Natural killer cell (primary cell): ENCODE measurements at regions not wholly inside any gene's neighbourhood (a gene's known extent, or its start where the extent isn't known, plus 50 kb on each side); places are given as distances from the start of the nearest gene placed in this dataset.

Experiments
- ATAC-seq, 3 donors: fragments of 150-1000 bp in 2 of 3; fragments of 200-7000 bp in 1 of 3; cut with Tn5 transposase; 1 replicate in 1 of 3; 2 replicates in 2 of 3; pipeline ENCODE4 v1.10.0; 2021; ENCODE audit warnings: mild to moderate bottlenecking in 2 of 3, moderate library complexity in 2 of 3
- DNase-seq, 2 donors: peaks; one replicate each; pipeline versions ENCODE4 v3.0.0 to v3.0.0-alpha.2; 2013 to 2021; ENCODE audit warnings: mixed read lengths in 1 of 2
- H3K27ac ChIP-seq: one replicate; pipeline ENCODE4 v1.5.1; 2013; ENCODE audit warnings: mild to moderate bottlenecking, low read length
- H3K27me3 ChIP-seq: one replicate; pipeline ENCODE4 v1.6.1; 2013; ENCODE audit warnings: low read length; ENCODE audit not compliant: control insufficient read depth, insufficient read depth
- H3K36me3 ChIP-seq: one replicate; pipeline ENCODE4 v1.6.1; 2013; ENCODE audit warnings: low read length; ENCODE audit not compliant: control insufficient read depth, insufficient read depth
- H3K4me1 ChIP-seq: one replicate; pipeline ENCODE4 v1.6.1; 2013; ENCODE audit warnings: low read length; ENCODE audit not compliant: control insufficient read depth, insufficient read depth
- H3K4me3 ChIP-seq: one replicate; pipeline ENCODE4 v1.5.1; 2013; ENCODE audit warnings: low read length
- H3K9me3 ChIP-seq: one replicate; pipeline ENCODE4 v1.6.1; 2013; ENCODE audit warnings: low read length; ENCODE audit not compliant: control insufficient read depth, insufficient read depth
- H3K27ac Mint-ChIP-seq, 2 donors: one replicate each; pipeline ENCODE4 v1.8.0; 2022; ENCODE audit warnings: mild to moderate bottlenecking in 2 of 2, mixed read lengths in 2 of 2, moderate library complexity in 1 of 2
- H3K27me3 Mint-ChIP-seq, 2 donors: one replicate each; pipeline ENCODE4 v1.8.0; 2022; ENCODE audit warnings: low read depth in 2 of 2, mixed read lengths in 2 of 2
- H3K36me3 Mint-ChIP-seq: one replicate; pipeline ENCODE4 v1.8.0; 2022; ENCODE audit warnings: mixed read lengths
- H3K4me1 Mint-ChIP-seq, 2 donors: one replicate each; pipeline ENCODE4 v1.8.0; 2022; ENCODE audit warnings: mixed read lengths in 2 of 2
- H3K4me3 Mint-ChIP-seq: one replicate; pipeline ENCODE4 v1.8.0; 2022; ENCODE audit warnings: mild to moderate bottlenecking, moderate library complexity, mixed read lengths
- H3K9me3 Mint-ChIP-seq, 2 donors: one replicate each; pipeline ENCODE4 v1.8.0; 2022; ENCODE audit warnings: mixed read lengths in 2 of 2
- WGBS: methylation state at CpG from one replicate; pipeline ENCODE4 v1.1.7; 2013; ENCODE audit warnings: missing lambda C conversion rate; ENCODE audit not compliant: insufficient coverage; 5-methylcytosine and 5-hydroxymethylcytosine counted together
- intact Hi-C: fragments of 100-400 bp; cut with micrococcal nuclease; formaldehyde crosslinking; loops from one replicate; pipeline ENCODE4 v1.14.2; 2022
- TF ChIP-seq, protein P1 (sequence below): fragments of 200-600 bp; IDR thresholded peaks from one replicate; pipeline ENCODE4 v1.8.0; 2022; ENCODE audit warnings: antibody characterized with exemption

DNA sequence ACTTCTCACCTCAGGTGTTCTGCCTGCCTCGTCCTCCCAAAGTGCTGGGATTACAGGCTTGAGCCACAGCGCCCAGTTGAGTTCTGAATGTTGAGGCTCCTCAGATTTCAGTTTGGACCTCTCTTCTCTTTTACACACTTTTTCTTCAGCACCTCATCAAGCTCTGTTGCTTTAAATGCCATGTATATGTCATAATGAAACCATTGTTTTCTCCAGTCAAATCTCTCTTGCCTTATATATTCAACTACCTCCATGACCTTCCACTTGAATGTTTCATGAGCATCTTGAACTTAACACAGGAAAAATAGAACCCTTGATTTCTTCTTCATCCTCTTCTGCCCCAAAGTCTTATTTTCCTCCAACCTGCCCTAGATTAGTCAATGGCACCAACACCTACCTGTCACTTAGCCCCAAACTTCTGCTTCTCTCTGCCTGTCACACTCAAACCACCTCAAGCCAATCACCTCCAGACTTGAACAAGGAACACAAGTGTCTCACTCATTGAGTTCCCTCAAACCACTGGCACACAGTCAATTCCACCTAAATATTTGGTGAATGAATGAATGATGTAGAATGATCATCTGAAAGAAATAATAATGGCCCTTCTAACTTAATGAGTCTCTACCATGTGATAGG, 161.0 kb upstream of the SGK1 start:
- H3K27ac Mint-ChIP-seq: no peak overlapping the region
- no peaks in the 10 kb centered on the region for H3K27me3 ChIP-seq
- no peaks in the 10 kb centered on the region for H3K9me3 Mint-ChIP-seq
- H3K27ac ChIP-seq: no peak overlapping the region
- H3K4me3 Mint-ChIP-seq: no peak overlapping the region
- H3K9me3 ChIP-seq: no peaks in the 10 kb centered on the region
- H3K36me3 Mint-ChIP-seq: no peaks in the 10 kb centered on the region
- H3K4me3 ChIP-seq: no peak overlapping the region
- WGBS: 98% methylated on average over 2 of the region's 2 CpGs
- no peaks in the 10 kb centered on the region for H3K36me3 ChIP-seq
- DNase-seq (no peak), ATAC-seq (no peak)
- TF ChIP-seq, protein P1, sequence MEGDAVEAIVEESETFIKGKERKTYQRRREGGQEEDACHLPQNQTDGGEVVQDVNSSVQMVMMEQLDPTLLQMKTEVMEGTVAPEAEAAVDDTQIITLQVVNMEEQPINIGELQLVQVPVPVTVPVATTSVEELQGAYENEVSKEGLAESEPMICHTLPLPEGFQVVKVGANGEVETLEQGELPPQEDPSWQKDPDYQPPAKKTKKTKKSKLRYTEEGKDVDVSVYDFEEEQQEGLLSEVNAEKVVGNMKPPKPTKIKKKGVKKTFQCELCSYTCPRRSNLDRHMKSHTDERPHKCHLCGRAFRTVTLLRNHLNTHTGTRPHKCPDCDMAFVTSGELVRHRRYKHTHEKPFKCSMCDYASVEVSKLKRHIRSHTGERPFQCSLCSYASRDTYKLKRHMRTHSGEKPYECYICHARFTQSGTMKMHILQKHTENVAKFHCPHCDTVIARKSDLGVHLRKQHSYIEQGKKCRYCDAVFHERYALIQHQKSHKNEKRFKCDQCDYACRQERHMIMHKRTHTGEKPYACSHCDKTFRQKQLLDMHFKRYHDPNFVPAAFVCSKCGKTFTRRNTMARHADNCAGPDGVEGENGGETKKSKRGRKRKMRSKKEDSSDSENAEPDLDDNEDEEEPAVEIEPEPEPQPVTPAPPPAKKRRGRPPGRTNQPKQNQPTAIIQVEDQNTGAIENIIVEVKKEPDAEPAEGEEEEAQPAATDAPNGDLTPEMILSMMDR: no peak
- peaks cover 0 to 2% of the 10 kb centered on the region in 2 donors for H3K27me3 Mint-ChIP-seq
- no peaks in the 10 kb centered on the region for H3K4me1 Mint-ChIP-seq
- no peaks in the 10 kb centered on the region for H3K4me1 ChIP-seq
- intact Hi-C loops: no loop called here

DNA sequence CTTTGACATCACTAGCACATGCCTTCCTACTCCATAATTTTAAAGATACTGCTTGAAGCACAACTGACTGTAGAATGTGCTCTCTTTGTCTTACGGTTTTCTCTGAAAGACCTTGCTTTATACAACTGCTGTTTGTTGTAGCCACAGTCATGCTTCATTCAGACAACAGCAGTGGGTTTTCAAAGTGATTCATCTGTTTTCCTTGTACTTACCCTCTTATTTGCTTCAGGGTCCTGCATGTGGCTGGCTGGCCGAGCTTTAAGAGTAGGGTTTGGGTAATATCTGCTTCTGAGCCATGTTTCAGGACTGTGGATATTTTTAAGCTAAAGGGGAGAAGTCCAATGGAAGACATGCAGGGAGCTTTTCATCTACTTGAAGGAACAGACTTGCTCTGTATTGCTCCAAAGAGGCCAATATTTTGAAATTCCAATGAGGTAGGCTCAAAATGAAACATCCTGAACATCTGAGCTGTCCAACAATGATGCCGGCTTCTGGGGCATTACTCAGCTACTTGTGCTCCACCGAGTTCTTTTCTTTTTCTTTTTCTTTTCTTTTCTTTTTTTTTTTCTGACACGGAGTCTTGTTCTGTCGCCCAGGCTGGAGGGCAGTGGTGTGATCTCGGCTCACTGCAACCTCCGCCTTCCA, 160.2 kb upstream of the SGK1 start:
- Mint-ChIP-seq H3K9me3 (no peaks in the 10 kb centered on the region), H3K27me3 (peaks cover 0 to 2% of the 10 kb centered on the region in 2 donors), H3K4me1 (no peaks in the 10 kb centered on the region), H3K36me3 (no peaks in the 10 kb centered on the region), H3K4me3 (no peak overlapping the region), H3K27ac (no peak overlapping the region)
- TF ChIP-seq, protein P1: no peak
- no peak for DNase-seq
- Histone ChIP-seq H3K27me3 (no peaks in the 10 kb centered on the region), H3K9me3 (no peaks in the 10 kb centered on the region), H3K4me1 (no peaks in the 10 kb centered on the region), H3K27ac (no peak overlapping the region), H3K36me3 (no peaks in the 10 kb centered on the region), H3K4me3 (no peak overlapping the region)
- no peak for ATAC-seq
- intact Hi-C loops: no loop called here
- WGBS: 95% methylated on average over 8 of the region's 8 CpGs

DNA sequence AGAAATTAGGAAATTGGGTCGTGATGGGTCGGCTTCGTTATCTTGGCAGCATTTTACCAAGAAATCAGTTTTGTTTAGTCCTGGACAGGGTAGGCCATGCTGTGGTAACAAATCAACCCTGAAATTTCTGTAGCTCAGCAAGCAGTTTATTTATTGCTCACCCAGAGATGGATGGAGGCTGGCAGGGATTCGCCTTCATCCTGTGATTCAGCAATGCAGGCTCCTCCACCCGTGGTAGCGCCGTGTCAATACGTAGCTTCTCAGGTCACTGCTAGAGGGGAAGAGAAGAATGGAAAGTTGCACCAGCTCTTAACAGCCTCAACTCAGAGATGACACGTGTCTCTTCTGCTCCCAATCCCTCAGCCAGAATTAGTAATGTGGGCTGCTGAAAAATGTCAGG, 157.0 kb upstream of the SGK1 start:
- no peaks in the 10 kb centered on the region for H3K9me3 Mint-ChIP-seq
- no peak overlapping the region for H3K27ac Mint-ChIP-seq
- Histone ChIP-seq H3K36me3 (no peaks in the 10 kb centered on the region), H3K9me3 (no peaks in the 10 kb centered on the region), H3K27me3 (no peaks in the 10 kb centered on the region), H3K4me3 (no peak overlapping the region), H3K27ac (no peak overlapping the region), H3K4me1 (no peaks in the 10 kb centered on the region)
- H3K36me3 Mint-ChIP-seq: no peaks in the 10 kb centered on the region
- no peaks in the 10 kb centered on the region for H3K4me1 Mint-ChIP-seq
- H3K27me3 Mint-ChIP-seq: peaks cover 0 to 2% of the 10 kb centered on the region in 2 donors
- no peak overlapping the region for H3K4me3 Mint-ChIP-seq
- TF ChIP-seq, protein P1: no peak
- WGBS: 97% methylated on average over 8 of the region's 9 CpGs
- DNase-seq (no peak), ATAC-seq (no peak)
- intact Hi-C loops: no loop called here

DNA sequence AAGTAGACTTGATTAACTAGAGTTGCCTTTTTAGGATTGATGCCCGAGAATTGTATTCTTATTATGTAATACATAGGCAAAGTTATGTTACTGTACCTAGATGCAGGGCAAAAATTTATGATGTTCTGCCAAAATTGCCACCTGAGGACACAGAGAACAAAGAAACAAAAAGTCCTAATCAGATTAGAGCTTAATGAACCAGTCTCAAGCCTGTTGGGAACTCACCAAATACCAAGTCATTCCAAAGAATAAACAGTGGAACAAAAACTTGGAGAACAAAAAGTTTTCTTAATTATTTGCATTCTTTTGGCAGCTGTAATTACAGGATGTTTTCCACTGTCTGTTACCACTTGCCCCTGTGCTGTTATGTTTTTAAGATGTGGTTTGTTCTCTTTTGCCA, 154.7 kb upstream of the SGK1 start:
- Mint-ChIP-seq H3K9me3 (no peaks in the 10 kb centered on the region), H3K27me3 (peaks cover 0 to 3% of the 10 kb centered on the region in 2 donors), H3K36me3 (no peaks in the 10 kb centered on the region), H3K27ac (no peak overlapping the region), H3K4me1 (no peaks in the 10 kb centered on the region), H3K4me3 (no peak overlapping the region)
- DNase-seq (no peak), ATAC-seq (no peak)
- intact Hi-C loops: no loop called here
- H3K4me1 ChIP-seq: no peaks in the 10 kb centered on the region
- H3K9me3 ChIP-seq: no peaks in the 10 kb centered on the region
- no peaks in the 10 kb centered on the region for H3K36me3 ChIP-seq
- H3K4me3 ChIP-seq: no peak overlapping the region
- no peaks in the 10 kb centered on the region for H3K27me3 ChIP-seq
- H3K27ac ChIP-seq: no peak overlapping the region
- WGBS: 100% methylated on average over 1 of the region's 1 CpG
- TF ChIP-seq, protein P1: no peak
